ENCODE measurements at regions not wholly inside any gene's neighbourhood (a gene's known extent, or its start where the extent isn't known, plus 50 kb on each side); places are given as distances from the start of the nearest gene placed in this dataset.

GRCh38 chr6:155684416-155685196 is 229.0 kb upstream of the NOX3 start:
- H3K4me2 ChIP-seq (ENCODE audit: low read length), result no peak overlapping the region
- intact Hi-C loops (cut with micrococcal nuclease), result no loop called here
- ChIA-PET RAD21 (ENCODE audit: low non-redundant PET in 1 of 2, low total read pairs in 2 of 2, uncharacterized antibody in 2 of 2, unreplicated experiment in 2 of 2) (no interaction called here), CTCF (no interaction called here), POLR2A (no interaction called here)
- TF ChIP-seq CBX3 (IDR thresholded peaks at IDR 0.05; ENCODE audit: low read depth) (no peak), EGR1 (IDR thresholded peaks at IDR 0.05; ENCODE audit: low read depth) (no peak), YY1 (IDR thresholded peaks at IDR 0.05; ENCODE audit: extremely low read depth, insufficient replicate concordance, low read depth, low read length) (no peak), MAX (IDR thresholded peaks at IDR 0.05) (no peak), EZH2 (IDR thresholded peaks at IDR 0.05) (no peak), SIN3A (IDR thresholded peaks at IDR 0.05; ENCODE audit: low read depth) (no peak), JUND (IDR thresholded peaks at IDR 0.05) (no peak), ELF1 (IDR thresholded peaks at IDR 0.05; ENCODE audit: borderline replicate concordance, low read depth) (no peak), REST (IDR thresholded peaks at IDR 0.05; ENCODE audit: low read depth) (no peak), SP1 (IDR thresholded peaks at IDR 0.05; ENCODE audit: low read depth) (no peak), RAD21 (IDR thresholded peaks at IDR 0.05; ENCODE audit: low read depth) (no peak), ZNF274 (IDR thresholded peaks at IDR 0.05; ENCODE audit: low read depth, low read length) (no peak), EZH2phosphoT487 (IDR thresholded peaks at IDR 0.05; ENCODE audit: borderline replicate concordance) (no peak), POLR2A (IDR thresholded peaks at IDR 0.05; ENCODE audit: borderline replicate concordance, extremely low read depth, insufficient read depth, insufficient read length) (no peak), FOSL1 (IDR thresholded peaks at IDR 0.05; ENCODE audit: low read depth) (no peak), POLR2AphosphoS5 (IDR thresholded peaks at IDR 0.05; ENCODE audit: low read depth, low read length) (no peak), ZFX (IDR thresholded peaks at IDR 0.05) (no peak), CTCF (IDR thresholded peaks at IDR 0.05 in 2 of 3, conservative IDR thresholded peaks at IDR 0.05 in 1 of 3; ENCODE audit: borderline replicate concordance in 1 of 3, insufficient read depth in 1 of 3, low read depth in 2 of 3, low read length in 2 of 3) (no peak)
- no peaks in the 10 kb centered on the region for H3K9me2 ChIP-seq (ENCODE audit: insufficient read depth)
- H3K27ac ChIP-seq (ENCODE audit: low read depth, low read length), result no peak overlapping the region
- no peaks in the 10 kb centered on the region for H3K4me1 ChIP-seq (ENCODE audit: control insufficient read depth in 1 of 2, insufficient read depth in 2 of 2, low read length in 2 of 2)
- no peak for ATAC-seq
- no peak overlapping the region for H3K4me3 ChIP-seq (replicated peaks in 1 of 2; ENCODE audit: low read depth in 1 of 2, low read length in 2 of 2)
- DNase-seq (ENCODE audit: low read depth, low spot score), result no peak
- H3K79me2 ChIP-seq (ENCODE audit: insufficient read depth, low read length), result no peaks in the 10 kb centered on the region
- H3K36me3 ChIP-seq (ENCODE audit: control insufficient read depth in 1 of 2, insufficient read depth in 2 of 2, low read length in 2 of 2), result no peaks in the 10 kb centered on the region
- H3K9ac ChIP-seq (ENCODE audit: low read length), result no peak overlapping the region
- H2AFZ ChIP-seq (ENCODE audit: low read depth, low read length, poor library complexity, severe bottlenecking), result no peak overlapping the region
- no peaks in the 10 kb centered on the region for H3K27me3 ChIP-seq (ENCODE audit: insufficient read depth, low read length)
- no peaks in the 10 kb centered on the region; the same call in 1 of the 2 replicates for H4K20me1 ChIP-seq (ENCODE audit: insufficient read depth)
- no TSS peak for BruUV-seq (replicated peaks)
- no peaks in the 10 kb centered on the region for H3K9me3 ChIP-seq (ENCODE audit: control insufficient read depth in 1 of 2, insufficient read depth in 1 of 2, low read depth in 1 of 2, low read length in 2 of 2)
